ENCODE measurements at regions not wholly inside any gene's neighbourhood (a gene's known extent, or its start where the extent isn't known, plus 50 kb on each side); places are given as distances from the start of the nearest gene placed in this dataset.

- peaks cover 0 to 20% (median under 1%) of the 10 kb centered on the region in 12 donors for H3K9me3 ChIP-seq
- DNase-seq, result no peak
- H3K36me3 ChIP-seq, result no peaks in the 10 kb centered on the region
- ATAC-seq, result no peak
- TF ChIP-seq CTCF (IDR thresholded peaks at IDR 0.05), result no peak
- TF ChIP-seq POLR2A (IDR thresholded peaks at IDR 0.05), result no peak
- no peak overlapping the region for H3K4me3 ChIP-seq
- WGBS, 4 donors, result 72 to 84% (median 81%) methylated on average over 3 of the region's 3 CpGs
- intact Hi-C loops (cut with DNase I), result no loop called here
- H3K27ac ChIP-seq, result no peak overlapping the region
- H3K4me1 ChIP-seq, result no peaks in the 10 kb centered on the region
- H3K27me3 ChIP-seq, result no peaks in the 10 kb centered on the region
Observed at GRCh38 chr3:173225351-173225750, 84.3 kb upstream of the SPATA16 start.

- Histone ChIP-seq H3K9me3 (peaks cover 0 to 30% (median 5%) of the 10 kb centered on the region in 12 donors), H3K27ac (no peak overlapping the region), H3K27me3 (no peaks in the 10 kb centered on the region), H3K4me1 (no peaks in the 10 kb centered on the region), H3K36me3 (no peaks in the 10 kb centered on the region), H3K4me3 (no peak overlapping the region)
- DNase-seq (no peak), ATAC-seq (no peak)
- TF ChIP-seq POLR2A (IDR thresholded peaks at IDR 0.05), result no peak
- peak in 6 of 12 donors; percentile 9 to 28 (median 14) for TF ChIP-seq CTCF (IDR thresholded peaks at IDR 0.05)
- intact Hi-C loops (cut with DNase I), result no loop called here
- 37 to 53% (median 43%) methylated on average over 1 of the region's 1 CpG for WGBS, 4 donors
Observed at GRCh38 chr3:173221010-173221409, 80.0 kb upstream of the SPATA16 start.

GRCh38 chr3:173217127-173217526 lies 76.1 kb upstream of the SPATA16 start:
- Histone ChIP-seq H3K27me3 (no peaks in the 10 kb centered on the region), H3K27ac (no peak overlapping the region), H3K4me3 (no peak overlapping the region), H3K9me3 (peaks cover 0 to 24% (median 8%) of the 10 kb centered on the region in 12 donors), H3K36me3 (no peaks in the 10 kb centered on the region), H3K4me1 (no peaks in the 10 kb centered on the region)
- TF ChIP-seq POLR2A (IDR thresholded peaks at IDR 0.05) (no peak), CTCF (IDR thresholded peaks at IDR 0.05) (no peak)
- no peak for ATAC-seq
- intact Hi-C loops (cut with DNase I), result no loop called here
- peak in 1 of 5 donors; percentile 30 for DNase-seq
- WGBS, 4 donors, result 70 to 79% (median 75%) methylated on average over 3 of the region's 3 CpGs

GRCh38 chr3:173216063-173216462 lies 75.0 kb upstream of the SPATA16 start:
- ATAC-seq, result peak in 3 of 4 donors; percentile 62 to 84 (median 64)
- intact Hi-C loops (cut with DNase I), result no loop called here
- peak in 1 of 5 donors; percentile 11 for DNase-seq
- TF ChIP-seq CTCF (IDR thresholded peaks at IDR 0.05) (no peak), POLR2A (IDR thresholded peaks at IDR 0.05) (no peak)
- H3K4me3 ChIP-seq, result no peak overlapping the region
- H3K27ac ChIP-seq, result no peak overlapping the region
- H3K9me3 ChIP-seq, result peaks cover 0 to 24% (median 8%) of the 10 kb centered on the region in 12 donors
- no peaks in the 10 kb centered on the region for H3K4me1 ChIP-seq
- H3K27me3 ChIP-seq, result no peaks in the 10 kb centered on the region
- H3K36me3 ChIP-seq, result no peaks in the 10 kb centered on the region
- WGBS, 4 donors, result 75 to 80% (median 78%) methylated on average over 1 of the region's 1 CpG

All from heart left ventricle (tissue), 16 donors.